ENCODE measurements at regions not wholly inside any gene's neighbourhood (a gene's known extent, or its start where the extent isn't known, plus 50 kb on each side); places are given as distances from the start of the nearest gene placed in this dataset.

- no peak for TF ChIP-seq CTCF (IDR thresholded peaks at IDR 0.05)
- no peak for TF ChIP-seq POLR2A (IDR thresholded peaks at IDR 0.05)
Measured at GRCh38 chr13:29905845-29906244, 55.4 kb upstream of the UBL3 start.
